Stimulated activated CD8-positive, alpha-beta memory T cell treated with anti-CD3 and anti-CD28 coated beads, Interleukin-12 subunit alpha, Interleukin-12 subunit beta, amount 100 ng/mL, for 24 hours (primary cell): ENCODE measurements at regions not wholly inside any gene's neighbourhood (a gene's known extent, or its start where the extent isn't known, plus 50 kb on each side); places are given as distances from the start of the nearest gene placed in this dataset.

Experiments
- DNase-seq: peaks from one replicate; pipeline ENCODE4 v3.0.0-alpha.2; 2020; ENCODE audit errors: extremely low read depth

GRCh38 chr15:62742409-62743171, 300.0 kb upstream of the TPM1 start:
- DNase-seq: no peak

GRCh38 chr15:62745621-62746225, 296.8 kb upstream of the TPM1 start:
- DNase-seq: no peak

- no peak for DNase-seq
Observed at GRCh38 chr15:62748196-62748595, 294.4 kb upstream of the TPM1 start.

GRCh38 chr15:62749036-62749815, 293.3 kb upstream of the TPM1 start:
- DNase-seq: no peak

GRCh38 chr15:62750471-62750870, 292.1 kb upstream of the TPM1 start:
- no peak for DNase-seq

- no peak for DNase-seq
Observed at GRCh38 chr15:62752657-62753517, 289.7 kb upstream of the TPM1 start.

GRCh38 chr15:62753518-62754221, 288.9 kb upstream of the TPM1 start:
- no peak for DNase-seq

- no peak for DNase-seq
Observed at GRCh38 chr15:62756326-62756994, 286.1 kb upstream of the TPM1 start.

- no peak for DNase-seq
Observed at GRCh38 chr15:62756995-62757360, 285.6 kb upstream of the TPM1 start.

GRCh38 chr15:62757535-62757934, 285.0 kb upstream of the TPM1 start:
- no peak for DNase-seq

GRCh38 chr15:62758126-62758951, 284.2 kb upstream of the TPM1 start:
- no peak for DNase-seq

GRCh38 chr15:62758952-62759349, 283.6 kb upstream of the TPM1 start:
- no peak for DNase-seq

- no peak for DNase-seq
Observed at GRCh38 chr15:62760538-62760937, 282.0 kb upstream of the TPM1 start.

- no peak for DNase-seq
Observed at GRCh38 chr15:62765916-62766315, 276.6 kb upstream of the TPM1 start.

- DNase-seq: no peak
Observed at GRCh38 chr15:62766599-62766998, 275.9 kb upstream of the TPM1 start.

GRCh38 chr15:62769604-62770003, 272.9 kb upstream of the TPM1 start:
- no peak for DNase-seq

- no peak for DNase-seq
Observed at GRCh38 chr15:62770111-62770660, 272.4 kb upstream of the TPM1 start.

- DNase-seq: no peak
Observed at GRCh38 chr15:62770752-62771151, 271.8 kb upstream of the TPM1 start.

- no peak for DNase-seq
Observed at GRCh38 chr15:62771234-62771633, 271.3 kb upstream of the TPM1 start.
